Nephron progenitor cell (in vitro differentiated cells): ENCODE measurements at regions not wholly inside any gene's neighbourhood (a gene's known extent, or its start where the extent isn't known, plus 50 kb on each side); places are given as distances from the start of the nearest gene placed in this dataset.
"Not testable (repeated sequence)": the region's sequence is repeated elsewhere in the genome, so short reads cannot be mapped to it uniquely, and the experiment has no call there.

Experiments
- DNase-seq: peaks from one replicate; pipeline ENCODE4 v3.0.0; 2021
- H3K27ac Mint-ChIP-seq: 2 replicates; pipeline ENCODE4 v1.8.0; 2021; ENCODE audit warnings: mild to moderate bottlenecking, moderate library complexity, mixed read lengths
- H3K27me3 Mint-ChIP-seq: 2 replicates; pipeline ENCODE4 v1.8.0; 2021; ENCODE audit warnings: mild to moderate bottlenecking, low read depth, mixed read lengths; ENCODE audit not compliant: poor library complexity
- H3K36me3 Mint-ChIP-seq: 2 replicates; pipeline ENCODE4 v1.8.0; 2021; ENCODE audit warnings: low read depth, mixed read lengths
- H3K4me1 Mint-ChIP-seq: 2 replicates; pipeline ENCODE4 v1.8.0; 2021; ENCODE audit warnings: mixed read lengths
- H3K4me3 Mint-ChIP-seq: 2 replicates; pipeline ENCODE4 v1.8.0; 2021; ENCODE audit warnings: mild to moderate bottlenecking, moderate library complexity, mixed read lengths
- H3K9me3 Mint-ChIP-seq: 2 replicates; pipeline ENCODE4 v1.8.0; 2021; ENCODE audit warnings: mild to moderate bottlenecking, moderate library complexity, mixed read lengths
- CTCF ChIP-seq: fragments of 200-600 bp; sonication (generic); IDR thresholded peaks from 2 replicates; pipeline ENCODE4 v1.5.0; 2021; ENCODE audit warnings: antibody characterized with exemption

DNA sequence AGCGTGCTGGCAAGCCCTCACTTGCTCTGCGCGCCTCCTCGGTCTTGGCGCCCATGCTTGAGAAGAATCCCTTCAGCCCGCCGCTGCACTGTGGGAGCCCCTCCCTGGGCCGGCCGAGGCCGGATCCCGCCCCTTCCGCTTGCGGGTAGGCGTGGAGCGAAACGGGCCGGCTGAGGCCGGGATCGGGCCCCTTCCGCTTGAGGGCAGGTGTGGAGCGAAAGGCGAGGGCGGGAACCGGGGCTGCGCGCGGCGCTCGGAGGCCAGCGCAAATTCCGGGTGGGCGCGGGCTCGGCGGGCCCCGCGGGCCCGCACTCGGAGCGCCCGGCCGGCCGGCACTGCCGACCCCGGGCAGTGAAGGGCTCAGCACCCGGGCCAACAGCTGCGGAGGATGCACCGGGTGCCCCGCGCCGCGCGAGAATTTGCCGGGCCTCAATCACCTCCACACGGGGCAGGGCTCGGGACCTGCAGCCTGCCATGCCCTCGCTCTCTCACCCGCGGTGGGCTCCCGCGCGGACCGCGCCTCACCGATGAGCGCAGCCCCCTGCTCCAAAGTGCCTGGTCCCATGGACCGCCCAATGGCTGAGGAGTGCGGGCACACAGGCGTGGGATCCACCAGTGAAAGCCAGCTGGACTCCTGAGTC lies 58.1 kb upstream of the GBA3 start:
- no peak for TF ChIP-seq CTCF
- H3K9me3 Mint-ChIP-seq, result peaks cover 11% of the 10 kb centered on the region
- no peak overlapping the region for H3K27ac Mint-ChIP-seq
- no peak overlapping the region for H3K4me3 Mint-ChIP-seq
- peaks cover under 1% of the 10 kb centered on the region for H3K27me3 Mint-ChIP-seq
- H3K4me1 Mint-ChIP-seq, result peaks cover 5% of the 10 kb centered on the region
- no peak for DNase-seq
- H3K36me3 Mint-ChIP-seq, result no peaks in the 10 kb centered on the region

DNA sequence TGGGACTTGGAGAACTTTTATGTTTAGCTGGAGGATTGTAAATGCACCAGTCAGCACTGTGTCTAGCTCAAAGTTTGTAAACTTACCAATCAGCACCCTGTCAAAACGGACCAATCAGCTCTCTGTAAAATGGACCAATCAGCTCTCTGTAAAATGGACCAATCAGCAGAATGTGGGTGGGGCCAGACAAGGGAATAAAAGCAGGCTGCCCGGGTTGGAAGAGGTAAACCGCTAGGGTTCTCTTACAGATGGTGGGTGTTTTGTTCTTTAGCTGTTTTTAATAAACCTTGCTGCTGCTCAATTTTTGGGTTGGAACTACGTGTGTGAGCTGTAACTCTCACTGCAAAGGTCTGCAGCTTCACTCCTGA lies 57.6 kb upstream of the GBA3 start:
- H3K36me3 Mint-ChIP-seq, H3K27ac Mint-ChIP-seq, H3K4me1 Mint-ChIP-seq, H3K4me3 Mint-ChIP-seq, DNase-seq, H3K27me3 Mint-ChIP-seq: not testable (repeated sequence)
- peaks cover 13% of the 10 kb centered on the region for H3K9me3 Mint-ChIP-seq

GRCh38 chr4:22635692-22636091 lies 57.0 kb upstream of the GBA3 start:
- Mint-ChIP-seq H3K4me1 (peaks cover 2% of the 10 kb centered on the region), H3K9me3 (peaks cover 19% of the 10 kb centered on the region), H3K27me3 (peaks cover 3% of the 10 kb centered on the region), H3K36me3 (peaks cover 2% of the 10 kb centered on the region), H3K4me3 (no peak overlapping the region), H3K27ac (no peak overlapping the region)
- TF ChIP-seq CTCF, result no peak
- DNase-seq, result no peak

DNA sequence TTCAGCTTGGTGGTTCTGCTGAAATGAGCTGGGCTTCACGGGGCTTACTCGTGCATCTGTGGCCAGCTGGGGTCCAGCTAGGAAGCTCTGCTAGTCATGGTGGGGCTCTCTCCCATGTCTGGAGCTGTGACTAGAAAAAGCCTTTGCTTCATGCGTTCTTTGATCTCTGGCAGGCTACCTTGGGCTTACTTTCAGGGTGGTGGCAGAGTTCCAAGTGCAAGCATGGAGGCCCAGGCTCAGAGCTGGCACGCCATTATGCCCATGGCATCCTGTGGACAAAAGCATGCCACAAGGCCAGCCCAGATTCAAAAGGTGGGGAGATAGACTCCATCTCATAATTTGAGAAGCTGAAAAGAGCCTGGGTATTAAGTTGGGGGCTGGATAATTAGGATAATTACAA lies 55.4 kb upstream of the GBA3 start:
- H3K27ac Mint-ChIP-seq, result no peak overlapping the region
- H3K4me1 Mint-ChIP-seq, result no peaks in the 10 kb centered on the region
- H3K4me3 Mint-ChIP-seq, result no peak overlapping the region
- H3K27me3 Mint-ChIP-seq, result peaks cover 7% of the 10 kb centered on the region
- H3K36me3 Mint-ChIP-seq, result peaks cover 3% of the 10 kb centered on the region
- H3K9me3 Mint-ChIP-seq, result peaks cover 28% of the 10 kb centered on the region
- TF ChIP-seq CTCF, result no peak
- DNase-seq, result no peak
